Stomach (tissue), 4 donors: ENCODE measurements at regions not wholly inside any gene's neighbourhood (a gene's known extent, or its start where the extent isn't known, plus 50 kb on each side); places are given as distances from the start of the nearest gene placed in this dataset.

Experiments used
- POLR2A ChIP-seq, 4 donors: fragments of 450-650 bp; IDR thresholded peaks; one replicate each; pipeline ENCODE4 v1.6.1; 2016; ENCODE audit warnings: antibody characterized with exemption in 4 of 4, control low read depth in 2 of 4, mild to moderate bottlenecking in 1 of 4, moderate library complexity in 1 of 4
- POLR2AphosphoS5 ChIP-seq, 3 donors: sonication (generic); formaldehyde crosslinking; IDR thresholded peaks; one replicate each; pipeline ENCODE4 v1.6.1; 2016; ENCODE audit warnings: antibody characterized with exemption in 3 of 3

DNA sequence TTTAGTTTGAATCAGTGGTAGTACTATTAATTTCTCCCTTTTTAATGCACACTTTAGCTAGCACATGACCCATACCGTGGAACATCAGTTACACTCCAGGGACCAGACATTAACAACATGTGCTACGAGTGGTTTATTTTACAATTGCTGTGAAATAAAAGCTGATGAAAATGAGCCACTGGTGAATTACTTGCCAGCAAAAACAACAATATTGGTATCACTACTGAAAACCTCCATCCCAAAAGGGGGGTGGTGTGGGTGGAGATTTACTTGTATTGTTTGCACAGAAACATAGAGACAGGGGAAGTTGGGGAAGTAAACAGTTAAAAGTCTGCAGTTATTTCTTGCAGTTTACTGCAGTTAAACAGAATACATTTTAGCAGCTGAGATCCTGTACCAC, 369.6 kb upstream of the GRAMD2B start:
- TF ChIP-seq POLR2A (IDR thresholded peaks at IDR 0.05): no peak
- TF ChIP-seq POLR2AphosphoS5 (IDR thresholded peaks at IDR 0.05): no peak
